ENCODE measurements at regions not wholly inside any gene's neighbourhood (a gene's known extent, or its start where the extent isn't known, plus 50 kb on each side); places are given as distances from the start of the nearest gene placed in this dataset.

DNA sequence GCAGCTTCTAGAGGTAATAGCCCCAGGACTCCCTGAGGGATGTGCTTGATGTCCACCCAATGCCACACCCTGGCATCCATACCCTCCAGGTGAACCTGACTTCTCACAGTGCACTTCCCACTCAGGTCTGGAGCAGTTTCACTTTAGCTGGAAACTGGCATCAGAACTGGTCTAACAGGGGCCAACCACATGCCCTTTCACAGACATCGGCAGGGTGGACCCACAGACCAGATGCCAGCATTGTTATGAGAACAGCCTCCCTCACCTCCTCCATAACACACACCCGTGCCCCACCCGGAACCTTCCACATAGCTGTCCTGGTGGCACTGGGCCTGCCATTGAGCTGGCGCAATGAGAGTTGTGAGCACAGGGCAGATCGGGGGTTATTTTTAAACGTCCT is 77.4 kb upstream of the GPR12 start:
- 91% methylated on average over 6 of the region's 6 CpGs for WGBS (ENCODE audit: low lambda C conversion rate, missing lambda C conversion rate)
- no peaks in the 10 kb centered on the region for H3K9me3 ChIP-seq (ENCODE audit: low read depth)
- DNase-seq (ENCODE audit: low spot score): no peak
- H3K36me3 ChIP-seq (replicated peaks; ENCODE audit: insufficient read depth, low read depth): no peaks in the 10 kb centered on the region
- no peaks in the 10 kb centered on the region for H3K9me2 ChIP-seq (replicated peaks; ENCODE audit: insufficient read depth)
- TF ChIP-seq, protein P1, sequence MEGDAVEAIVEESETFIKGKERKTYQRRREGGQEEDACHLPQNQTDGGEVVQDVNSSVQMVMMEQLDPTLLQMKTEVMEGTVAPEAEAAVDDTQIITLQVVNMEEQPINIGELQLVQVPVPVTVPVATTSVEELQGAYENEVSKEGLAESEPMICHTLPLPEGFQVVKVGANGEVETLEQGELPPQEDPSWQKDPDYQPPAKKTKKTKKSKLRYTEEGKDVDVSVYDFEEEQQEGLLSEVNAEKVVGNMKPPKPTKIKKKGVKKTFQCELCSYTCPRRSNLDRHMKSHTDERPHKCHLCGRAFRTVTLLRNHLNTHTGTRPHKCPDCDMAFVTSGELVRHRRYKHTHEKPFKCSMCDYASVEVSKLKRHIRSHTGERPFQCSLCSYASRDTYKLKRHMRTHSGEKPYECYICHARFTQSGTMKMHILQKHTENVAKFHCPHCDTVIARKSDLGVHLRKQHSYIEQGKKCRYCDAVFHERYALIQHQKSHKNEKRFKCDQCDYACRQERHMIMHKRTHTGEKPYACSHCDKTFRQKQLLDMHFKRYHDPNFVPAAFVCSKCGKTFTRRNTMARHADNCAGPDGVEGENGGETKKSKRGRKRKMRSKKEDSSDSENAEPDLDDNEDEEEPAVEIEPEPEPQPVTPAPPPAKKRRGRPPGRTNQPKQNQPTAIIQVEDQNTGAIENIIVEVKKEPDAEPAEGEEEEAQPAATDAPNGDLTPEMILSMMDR (IDR thresholded peaks at IDR 0.05; ENCODE audit: poor library complexity): no peak
- no peak for TF ChIP-seq EZH2phosphoT487 (IDR thresholded peaks at IDR 0.05; ENCODE audit: low read depth, severe bottlenecking, unreplicated experiment)
- no peak for TF ChIP-seq EZH2 (IDR thresholded peaks at IDR 0.05; ENCODE audit: borderline replicate concordance)
- no peaks in the 10 kb centered on the region for H3K4me1 ChIP-seq (ENCODE audit: insufficient read depth)
- H3K4me2 ChIP-seq: no peak overlapping the region
- H3K79me2 ChIP-seq: no peaks in the 10 kb centered on the region
- no peak overlapping the region for H2AFZ ChIP-seq
- no peak overlapping the region for H3K4me3 ChIP-seq
- no peak overlapping the region for H3K27ac ChIP-seq
- H4K20me1 ChIP-seq (ENCODE audit: insufficient read depth, poor library complexity, severe bottlenecking): no peaks in the 10 kb centered on the region
- peaks cover 52% of the 10 kb centered on the region for H3K27me3 ChIP-seq

DNA sequence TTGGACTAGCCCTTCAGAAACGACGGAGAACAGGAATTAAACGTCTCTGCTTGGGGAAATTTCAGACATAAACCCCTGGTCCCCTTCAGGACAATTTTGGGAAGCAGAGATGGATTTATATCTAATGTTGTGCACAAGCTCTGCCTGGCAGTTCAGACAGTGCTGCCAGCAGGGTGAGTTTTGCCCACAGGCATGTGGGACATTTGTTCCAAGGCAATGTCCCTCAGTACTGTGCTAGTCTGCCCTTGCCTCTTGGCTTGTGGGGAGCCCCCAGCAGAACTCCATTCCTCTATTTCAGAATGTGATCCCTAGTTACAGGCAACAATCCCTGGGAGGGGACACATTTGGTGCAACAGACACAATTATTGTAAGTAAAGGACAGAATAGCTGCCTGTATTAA is 76.5 kb upstream of the GPR12 start:
- Histone ChIP-seq H3K9me3 (ENCODE audit: low read depth) (no peaks in the 10 kb centered on the region), H3K4me3 (no peak overlapping the region), H3K36me3 (replicated peaks; ENCODE audit: insufficient read depth, low read depth) (no peaks in the 10 kb centered on the region), H3K79me2 (no peaks in the 10 kb centered on the region), H3K9me2 (replicated peaks; ENCODE audit: insufficient read depth) (no peaks in the 10 kb centered on the region), H3K4me2 (no peak overlapping the region), H4K20me1 (ENCODE audit: insufficient read depth, poor library complexity, severe bottlenecking) (no peaks in the 10 kb centered on the region), H3K27ac (no peak overlapping the region), H2AFZ (no peak overlapping the region), H3K27me3 (peaks cover 51% of the 10 kb centered on the region), H3K4me1 (ENCODE audit: insufficient read depth) (no peaks in the 10 kb centered on the region)
- 75% methylated on average over 3 of the region's 3 CpGs for WGBS (ENCODE audit: low lambda C conversion rate, missing lambda C conversion rate)
- TF ChIP-seq, protein P1 (IDR thresholded peaks at IDR 0.05; ENCODE audit: poor library complexity): no peak
- TF ChIP-seq EZH2phosphoT487 (IDR thresholded peaks at IDR 0.05; ENCODE audit: low read depth, severe bottlenecking, unreplicated experiment): no peak
- no peak for TF ChIP-seq EZH2 (IDR thresholded peaks at IDR 0.05; ENCODE audit: borderline replicate concordance)
- DNase-seq (ENCODE audit: low spot score): no peak

DNA sequence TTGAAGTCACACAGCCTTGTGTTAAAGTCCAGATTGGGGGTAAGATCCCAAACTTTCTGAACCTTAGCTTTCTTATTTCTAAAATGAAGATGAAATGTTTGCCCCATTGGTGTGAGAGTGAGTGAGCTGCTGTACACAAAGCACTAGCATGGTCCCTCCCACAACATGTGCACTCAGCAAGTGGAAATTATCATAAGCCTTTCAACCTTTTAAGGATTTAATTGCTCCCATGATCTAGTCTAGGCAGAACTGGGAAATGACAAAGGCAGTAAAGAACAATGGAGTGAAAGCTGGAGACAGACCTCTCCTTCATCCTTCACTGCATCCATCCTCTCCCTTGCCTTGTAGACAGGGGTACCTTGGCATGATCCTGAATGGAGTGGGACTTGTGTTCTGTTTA is 76.0 kb upstream of the GPR12 start:
- no peaks in the 10 kb centered on the region for H4K20me1 ChIP-seq (ENCODE audit: insufficient read depth, poor library complexity, severe bottlenecking)
- no peak overlapping the region for H3K4me3 ChIP-seq
- H3K9me2 ChIP-seq (replicated peaks; ENCODE audit: insufficient read depth): no peaks in the 10 kb centered on the region
- H3K4me1 ChIP-seq (ENCODE audit: insufficient read depth): no peaks in the 10 kb centered on the region
- no peak overlapping the region for H3K4me2 ChIP-seq
- no peaks in the 10 kb centered on the region for H3K36me3 ChIP-seq (replicated peaks; ENCODE audit: insufficient read depth, low read depth)
- no peaks in the 10 kb centered on the region for H3K79me2 ChIP-seq
- H3K27me3 ChIP-seq: peaks cover 47% of the 10 kb centered on the region
- no peak overlapping the region for H3K27ac ChIP-seq
- no peak overlapping the region for H2AFZ ChIP-seq
- DNase-seq (ENCODE audit: low spot score): no peak
- TF ChIP-seq, protein P1 (IDR thresholded peaks at IDR 0.05; ENCODE audit: poor library complexity): no peak
- TF ChIP-seq EZH2 (IDR thresholded peaks at IDR 0.05; ENCODE audit: borderline replicate concordance) (no peak), EZH2phosphoT487 (IDR thresholded peaks at IDR 0.05; ENCODE audit: low read depth, severe bottlenecking, unreplicated experiment) (no peak)
- H3K9me3 ChIP-seq (ENCODE audit: low read depth): no peaks in the 10 kb centered on the region

DNA sequence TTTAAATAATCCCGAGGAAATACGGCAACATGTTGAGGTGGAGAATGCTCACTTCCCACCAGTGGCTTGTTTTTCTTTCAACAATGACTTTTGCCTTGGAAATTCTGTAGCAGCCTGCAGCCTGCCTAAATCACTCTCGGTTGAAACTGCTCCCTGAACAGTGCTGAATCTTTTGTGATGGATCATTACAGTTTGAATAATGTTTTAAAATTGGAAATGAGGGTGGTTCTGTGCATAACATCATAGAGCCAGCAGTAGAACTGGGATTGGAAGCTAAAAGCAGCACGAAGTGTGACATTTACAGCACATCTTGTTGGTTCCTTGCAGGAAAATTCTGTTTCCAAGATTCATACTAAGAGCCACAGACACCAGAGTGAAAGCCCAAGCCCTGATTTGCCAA is 74.1 kb upstream of the GPR12 start:
- no peak for DNase-seq (ENCODE audit: low spot score)
- no peak for TF ChIP-seq EZH2 (IDR thresholded peaks at IDR 0.05; ENCODE audit: borderline replicate concordance)
- TF ChIP-seq, protein P1 (IDR thresholded peaks at IDR 0.05; ENCODE audit: poor library complexity): no peak
- Histone ChIP-seq H3K27me3 (peaks cover 28% of the 10 kb centered on the region), H3K4me2 (no peak overlapping the region), H4K20me1 (ENCODE audit: insufficient read depth, poor library complexity, severe bottlenecking) (no peaks in the 10 kb centered on the region), H3K79me2 (no peaks in the 10 kb centered on the region), H3K9me3 (ENCODE audit: low read depth) (no peaks in the 10 kb centered on the region), H3K36me3 (replicated peaks; ENCODE audit: insufficient read depth, low read depth) (no peaks in the 10 kb centered on the region), H3K4me1 (ENCODE audit: insufficient read depth) (no peaks in the 10 kb centered on the region), H3K4me3 (no peak overlapping the region), H3K27ac (no peak overlapping the region), H3K9me2 (replicated peaks; ENCODE audit: insufficient read depth) (no peaks in the 10 kb centered on the region), H2AFZ (no peak overlapping the region)
- 49% methylated on average over 4 of the region's 4 CpGs for WGBS (ENCODE audit: low lambda C conversion rate, missing lambda C conversion rate)
